ENCODE measurements at regions not wholly inside any gene's neighbourhood (a gene's known extent, or its start where the extent isn't known, plus 50 kb on each side); places are given as distances from the start of the nearest gene placed in this dataset.
"Not testable (repeated sequence)": the region's sequence is repeated elsewhere in the genome, so short reads cannot be mapped to it uniquely, and the experiment has no call there.

DNA sequence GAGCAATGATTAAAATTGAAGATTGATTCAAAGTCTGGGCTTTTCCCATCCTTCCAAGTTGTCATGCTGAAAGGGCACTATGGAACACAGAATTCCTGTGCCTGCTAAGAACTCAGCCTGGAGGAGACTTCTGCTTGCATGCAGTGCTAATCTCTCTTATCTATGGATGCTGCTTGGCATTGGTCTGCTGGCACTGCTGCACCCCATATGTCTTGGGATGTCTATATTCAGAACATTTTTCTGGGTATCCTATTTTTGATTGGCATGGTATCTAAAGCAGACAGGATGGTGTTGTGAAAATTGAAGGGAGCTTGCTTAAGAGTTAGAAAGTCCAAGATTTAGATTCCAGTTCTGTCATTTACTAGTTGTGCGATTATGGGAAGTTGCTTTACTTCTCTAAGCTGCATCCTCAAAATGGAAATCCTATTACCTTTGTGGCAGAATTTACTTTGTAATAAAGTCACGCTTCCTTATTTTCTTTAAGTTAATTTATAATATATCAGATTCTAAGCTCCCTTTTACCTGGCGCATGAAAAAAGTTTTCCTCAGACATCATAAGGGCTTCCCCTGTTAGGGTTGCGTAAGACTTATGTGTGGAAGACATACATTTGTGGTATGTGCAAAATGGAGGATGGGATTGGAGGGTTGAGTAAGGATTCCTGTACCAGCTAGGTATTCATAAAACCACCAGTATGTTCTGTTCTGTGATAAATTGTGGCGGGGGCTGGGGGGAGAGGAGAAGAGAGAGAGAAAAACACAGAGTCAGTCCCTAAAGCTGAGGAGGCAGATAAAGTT lies 254.0 kb downstream of the DMAC1 start:
- no peak for DNase-seq

DNA sequence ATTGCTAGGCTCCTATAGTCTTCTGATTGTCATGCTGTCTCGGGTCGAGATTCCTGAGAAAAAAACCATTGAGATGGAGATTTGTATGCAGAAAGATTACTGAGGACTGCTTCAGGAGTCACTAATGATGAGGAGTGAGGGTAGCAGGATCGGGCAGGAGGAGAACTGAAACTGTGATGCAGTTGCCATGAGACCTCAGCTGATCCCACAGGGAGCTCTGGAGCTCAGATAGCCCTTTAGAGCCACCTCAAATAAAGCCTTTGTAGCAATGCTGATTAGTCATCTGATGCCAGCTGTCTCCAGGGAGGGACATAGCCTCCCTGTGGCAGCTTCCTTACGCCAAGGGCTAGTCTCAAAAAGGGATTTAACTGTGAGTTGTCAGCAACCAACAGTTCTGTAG lies 256.9 kb downstream of the DMAC1 start:
- peak in 5 of 56 donors; percentile 5 to 35 (median 13) for DNase-seq

DNA sequence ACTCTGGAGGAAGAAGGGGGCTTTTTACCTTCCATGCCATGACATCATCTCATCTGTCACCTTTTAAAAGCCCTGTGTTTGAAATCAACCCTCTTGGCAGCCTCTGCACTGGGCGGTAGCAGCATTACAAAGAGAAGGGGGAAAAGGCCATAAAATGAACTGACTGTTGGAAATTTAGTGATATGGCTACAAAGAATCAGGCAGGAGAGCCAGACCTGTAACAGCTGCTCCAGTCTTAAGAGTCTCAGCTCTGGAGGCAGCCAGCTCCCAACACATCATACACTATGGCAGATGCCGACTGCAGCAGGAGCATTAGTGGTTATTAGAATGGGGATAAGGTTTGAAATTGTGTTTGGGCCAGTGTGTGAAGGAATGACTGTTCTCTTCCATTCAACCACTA lies 257.5 kb downstream of the DMAC1 start:
- DNase-seq = no peak

DNA sequence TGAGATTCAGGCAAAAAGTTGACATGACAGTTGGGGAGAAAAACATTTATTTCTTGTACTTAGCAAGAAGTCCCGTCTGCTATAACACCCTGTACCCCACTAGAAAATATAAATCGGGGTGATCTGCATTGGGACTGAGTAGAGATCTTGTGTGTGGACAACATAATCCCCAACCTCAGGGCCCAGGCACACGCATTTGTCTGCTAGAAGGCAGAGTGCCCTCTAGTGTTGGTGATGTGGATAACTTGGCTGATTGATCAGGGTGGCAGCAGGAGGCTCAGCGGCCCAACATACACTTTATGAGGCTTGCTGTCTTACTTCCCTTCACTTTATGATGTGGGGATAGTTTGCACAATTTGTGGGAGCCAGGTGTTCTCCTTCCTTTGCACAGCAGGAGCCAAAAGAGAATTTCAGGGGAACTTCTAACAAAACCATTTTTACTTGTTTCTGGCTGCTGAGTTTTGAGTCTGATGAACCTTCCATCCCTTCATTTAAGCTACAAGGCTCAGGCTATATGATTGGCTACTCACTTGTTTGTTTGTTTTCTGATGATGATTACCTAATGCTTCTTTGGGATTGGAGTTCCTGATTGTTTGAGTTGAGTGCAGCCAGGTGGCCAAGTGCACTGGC lies 263.2 kb downstream of the DMAC1 start:
- peak in 12 of 56 donors; percentile 4 to 46 (median 10) for DNase-seq

DNA sequence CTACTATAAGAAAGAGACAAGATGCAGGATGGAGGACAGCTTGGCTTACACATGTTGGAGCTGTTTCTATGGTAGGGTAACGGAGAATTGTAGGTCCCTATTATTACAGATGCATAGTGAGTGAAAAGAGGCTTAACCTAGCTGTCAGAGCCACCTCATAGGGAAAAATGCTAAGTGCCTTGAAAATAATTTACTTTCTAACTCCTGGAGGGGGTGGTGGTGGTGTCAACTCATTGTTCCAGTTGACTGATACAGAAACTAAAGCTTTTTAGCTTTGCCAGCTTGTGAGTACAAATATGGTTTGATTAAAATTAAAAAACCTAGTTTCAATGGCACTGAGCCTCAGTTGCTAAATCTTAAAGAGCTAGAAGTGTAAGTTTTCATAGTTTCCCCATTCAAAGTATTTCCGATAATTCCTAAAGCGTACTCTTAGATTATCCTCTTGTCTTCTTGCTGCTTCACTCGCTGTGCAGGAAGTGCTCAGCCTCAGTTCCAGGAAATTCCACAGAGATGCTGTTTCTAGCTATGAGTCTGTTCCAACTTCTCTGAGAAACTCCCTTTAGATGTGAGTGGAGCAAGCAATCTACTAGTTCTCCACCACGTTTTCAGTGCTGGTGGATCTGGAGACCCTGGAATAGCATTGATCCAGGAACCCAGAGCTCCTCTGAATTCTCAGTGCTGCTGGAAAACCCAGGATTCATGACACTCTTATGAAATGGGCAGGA lies 265.2 kb downstream of the DMAC1 start:
- DNase-seq = no peak

DNA sequence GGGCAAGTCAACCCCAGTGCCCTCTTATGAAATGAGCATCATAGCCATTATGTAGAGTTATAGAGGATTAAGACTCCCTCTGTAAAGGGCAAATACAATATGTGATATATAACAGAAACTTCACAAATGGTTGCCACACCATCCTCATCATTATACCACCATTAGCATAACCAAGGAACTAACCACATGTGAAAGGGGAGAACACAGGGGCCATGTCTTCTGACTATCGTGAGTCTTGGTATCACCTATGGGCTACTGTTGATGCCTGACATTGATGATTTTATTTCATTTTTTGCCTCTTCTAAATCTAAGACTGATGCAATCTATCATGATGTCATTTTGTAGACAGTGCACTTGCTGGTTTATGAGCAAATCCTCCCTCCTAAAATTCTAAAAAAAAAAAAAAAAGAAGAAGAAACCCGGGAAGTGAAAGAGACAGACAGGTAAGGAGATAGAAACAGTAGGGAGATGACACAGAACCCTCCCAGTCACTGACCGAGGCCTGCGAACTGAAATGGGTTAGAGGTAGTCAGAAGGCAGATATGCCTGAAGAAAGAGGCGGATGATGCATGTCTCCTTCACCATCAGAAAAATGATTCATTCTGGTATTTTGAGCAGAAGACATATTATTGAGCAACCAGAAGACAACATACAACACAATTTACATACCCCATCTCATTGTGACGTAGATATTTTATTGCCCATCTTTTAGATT lies 266.0 kb downstream of the DMAC1 start:
- DNase-seq = no peak

DNA sequence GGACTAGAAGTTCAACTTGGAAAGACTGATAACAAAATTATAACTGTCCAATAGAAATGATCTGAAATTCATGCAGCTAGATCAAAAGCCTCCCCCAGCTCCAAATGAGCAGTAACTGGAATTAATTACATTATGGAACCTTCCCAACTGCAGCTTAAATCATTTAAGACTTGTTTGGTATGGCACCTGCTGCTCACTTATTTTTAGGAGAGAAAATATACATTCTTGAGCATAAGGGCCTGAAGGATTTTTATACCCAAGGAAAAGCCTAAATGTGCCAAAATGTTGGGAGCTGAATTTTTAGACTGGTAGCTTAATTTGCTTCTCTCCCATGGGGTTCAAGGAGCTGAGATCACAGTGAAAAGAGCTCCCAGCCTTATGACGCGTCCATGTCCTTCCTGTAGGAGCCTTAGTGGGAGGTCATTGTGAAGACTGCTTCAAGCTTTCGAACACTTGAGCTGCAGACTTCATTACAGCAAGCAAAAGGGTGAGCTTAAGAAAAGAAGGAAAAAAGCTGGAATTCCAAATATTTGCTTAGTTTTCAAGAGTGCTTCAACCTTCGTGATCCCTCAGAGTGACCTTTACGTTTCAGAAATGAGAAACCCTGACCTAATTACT lies 276.0 kb downstream of the DMAC1 start:
- no peak for DNase-seq

DNA sequence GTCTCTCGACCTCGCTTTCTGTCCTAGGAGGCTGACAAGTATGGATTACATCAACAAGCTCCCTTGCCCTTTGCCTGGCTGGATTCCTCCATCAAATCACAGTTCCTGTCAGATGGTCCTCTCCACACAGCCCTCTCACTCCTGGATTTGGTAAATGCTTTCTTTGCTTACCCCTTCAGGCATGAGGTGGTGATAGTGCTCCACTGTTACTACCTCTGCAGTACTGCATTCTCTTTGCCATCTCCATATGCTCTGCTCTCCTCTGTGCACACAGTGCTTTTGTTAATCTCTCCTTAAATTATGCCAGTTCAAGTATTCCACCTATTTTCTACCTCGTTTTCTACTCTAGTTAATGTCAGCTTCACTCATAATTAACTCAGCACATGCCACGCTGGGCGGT lies 279.2 kb downstream of the DMAC1 start:
- DNase-seq = no peak

DNA sequence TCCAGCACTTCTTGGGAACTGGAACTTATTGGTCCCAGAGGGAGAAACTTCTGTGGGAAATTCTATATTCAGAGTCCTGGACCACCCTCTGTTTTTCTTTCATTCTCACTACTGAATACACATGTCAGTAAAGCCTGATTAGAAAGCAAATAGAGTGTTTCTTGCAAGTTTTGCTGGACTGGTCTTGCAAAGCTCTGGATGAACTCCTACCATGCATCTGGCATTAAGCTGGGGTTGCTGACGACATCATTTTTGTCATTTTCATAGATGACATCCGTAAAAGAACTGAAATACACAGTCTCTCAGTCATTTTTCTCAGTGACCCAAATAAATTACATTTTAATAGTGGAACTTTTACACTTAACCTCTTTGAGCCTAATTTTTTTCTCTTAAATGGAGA lies 283.2 kb downstream of the DMAC1 start:
- no peak for DNase-seq

DNA sequence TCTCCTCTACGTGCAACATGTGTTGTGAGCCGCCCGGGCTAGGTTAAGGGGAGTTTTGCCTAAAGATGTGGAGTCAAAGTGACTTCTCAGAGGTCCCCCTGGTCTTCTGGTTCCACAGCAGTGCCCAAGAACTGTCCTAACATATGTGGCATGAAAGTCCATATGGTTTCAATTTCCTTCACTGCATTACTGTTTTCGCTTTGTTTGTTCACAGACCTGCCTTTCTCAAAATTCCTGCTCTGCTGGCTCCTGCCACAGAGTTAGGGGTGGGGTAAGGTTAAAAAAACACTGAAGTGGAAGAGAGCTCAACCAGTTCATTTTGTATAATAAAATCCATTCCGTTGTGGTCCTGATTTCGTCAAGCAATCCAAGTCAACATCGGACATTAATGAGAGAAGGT lies 289.4 kb downstream of the DMAC1 start:
- DNase-seq = no peak

DNA sequence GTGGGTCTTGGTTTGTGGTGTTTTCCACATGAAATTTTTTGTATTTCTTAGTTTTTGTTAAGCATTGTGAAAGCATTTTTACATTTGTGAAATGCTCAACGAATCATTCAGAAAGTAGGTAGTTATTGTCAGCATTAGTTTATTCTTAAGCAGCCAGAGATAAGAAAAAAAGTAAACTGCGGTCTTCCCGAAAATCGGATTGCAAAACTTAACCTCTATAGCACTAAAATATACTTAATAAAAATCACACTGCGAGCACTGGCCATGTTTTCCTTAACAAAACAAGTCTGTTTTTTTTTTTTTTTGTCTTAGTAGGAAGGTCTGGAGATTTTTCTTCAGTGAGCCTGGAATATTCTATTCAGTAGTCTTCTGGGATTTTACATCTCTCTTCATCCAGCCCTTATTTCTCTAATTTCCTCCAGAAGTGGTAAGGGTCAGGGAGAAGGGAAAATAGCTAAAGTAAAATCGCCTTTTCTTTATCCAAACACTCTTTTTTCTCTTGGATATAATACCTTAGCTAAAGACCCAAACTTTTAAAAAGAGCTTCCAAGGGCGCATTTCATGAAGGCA lies 289.9 kb downstream of the DMAC1 start:
- no peak for DNase-seq

DNA sequence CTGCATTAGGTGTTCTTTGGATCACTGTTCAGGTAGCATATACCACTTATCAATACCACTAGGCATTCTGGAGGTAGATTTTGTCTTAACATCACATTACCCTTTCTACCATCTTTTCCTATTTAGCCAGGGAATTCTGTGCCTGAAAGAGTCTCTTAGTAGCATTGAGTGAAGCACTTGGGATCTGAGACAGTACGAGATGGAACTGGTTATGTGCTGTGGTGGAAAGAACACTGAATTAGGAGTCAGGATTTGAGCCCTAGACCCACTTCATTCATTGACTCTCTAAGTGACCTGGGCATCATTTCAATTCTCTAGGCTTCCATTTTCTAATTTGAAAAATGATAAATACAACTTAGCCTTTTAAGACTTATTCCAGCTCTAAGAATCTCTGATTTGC lies 291.1 kb downstream of the DMAC1 start:
- DNase-seq = no peak

DNA sequence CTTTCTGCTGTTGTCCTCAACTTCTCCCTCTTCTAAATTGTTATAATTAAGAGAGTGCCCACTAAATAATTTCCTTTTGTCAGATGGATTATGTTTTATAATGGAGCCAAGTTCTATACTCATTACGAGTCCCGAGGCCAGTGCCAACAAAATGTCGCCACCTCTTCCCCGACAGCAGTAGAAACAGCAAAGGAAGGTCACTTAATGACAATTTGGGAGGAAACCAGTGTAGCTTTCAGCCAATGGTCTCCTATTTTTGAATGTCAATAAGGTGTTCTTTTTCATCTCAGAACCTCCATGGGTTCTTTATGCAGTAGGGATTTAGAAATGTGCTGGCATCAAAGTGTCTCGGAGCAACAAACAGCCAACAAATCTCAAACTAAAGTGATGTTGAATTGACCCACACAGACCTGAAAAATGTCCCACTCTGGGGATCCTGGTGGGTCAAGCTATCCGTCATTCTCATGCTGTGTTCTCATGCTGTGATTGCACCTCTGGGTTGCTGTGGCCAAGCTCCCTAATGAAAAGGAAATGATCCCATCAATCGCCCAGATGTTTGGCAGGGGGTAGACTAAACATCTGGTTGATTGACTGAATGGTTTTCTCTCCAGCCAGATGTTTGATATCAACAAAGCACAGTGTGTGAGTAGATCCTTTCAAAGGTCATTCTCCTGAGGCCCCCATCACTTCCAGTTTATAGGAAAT lies 291.9 kb downstream of the DMAC1 start:
- no peak for DNase-seq

DNA sequence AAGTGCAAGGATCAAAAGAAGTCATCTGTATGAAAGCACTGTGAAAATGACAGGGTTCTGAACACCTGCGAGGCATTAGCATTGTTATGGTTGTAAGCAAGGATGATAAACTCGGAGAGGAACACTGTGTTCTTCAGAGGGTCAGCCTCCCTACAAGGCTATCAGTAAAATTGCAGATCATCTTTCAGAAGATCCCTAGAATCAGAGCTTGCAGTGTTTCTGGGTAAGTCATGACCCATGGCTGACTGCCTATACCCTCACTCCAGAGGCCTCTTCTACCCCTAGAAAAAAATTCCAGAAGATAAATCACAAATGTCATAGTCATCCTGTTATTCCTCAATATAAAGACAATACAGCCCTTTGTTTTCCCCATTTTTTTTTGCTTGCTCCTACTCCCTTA lies 292.6 kb downstream of the DMAC1 start:
- DNase-seq = no peak

DNA sequence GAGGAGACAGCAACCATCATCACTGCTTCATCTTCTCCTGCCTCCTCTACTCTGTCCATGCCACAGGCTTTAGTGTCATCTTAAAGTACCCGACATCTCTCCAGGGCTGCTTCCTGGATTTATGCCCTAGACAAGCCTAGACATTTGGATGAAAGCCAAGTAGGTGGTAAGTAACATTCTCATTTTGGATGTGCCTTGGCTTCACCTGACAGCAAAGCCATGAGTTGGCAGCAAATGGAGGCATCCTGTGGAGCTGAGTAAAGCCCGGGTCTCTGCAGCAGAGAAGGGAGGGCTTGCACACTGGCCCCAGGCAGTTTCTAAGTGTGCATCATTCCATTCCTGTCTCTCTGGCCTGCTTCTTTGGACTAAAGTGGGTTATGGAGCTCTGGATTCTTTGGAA lies 299.1 kb downstream of the DMAC1 start:
- no peak for DNase-seq

DNA sequence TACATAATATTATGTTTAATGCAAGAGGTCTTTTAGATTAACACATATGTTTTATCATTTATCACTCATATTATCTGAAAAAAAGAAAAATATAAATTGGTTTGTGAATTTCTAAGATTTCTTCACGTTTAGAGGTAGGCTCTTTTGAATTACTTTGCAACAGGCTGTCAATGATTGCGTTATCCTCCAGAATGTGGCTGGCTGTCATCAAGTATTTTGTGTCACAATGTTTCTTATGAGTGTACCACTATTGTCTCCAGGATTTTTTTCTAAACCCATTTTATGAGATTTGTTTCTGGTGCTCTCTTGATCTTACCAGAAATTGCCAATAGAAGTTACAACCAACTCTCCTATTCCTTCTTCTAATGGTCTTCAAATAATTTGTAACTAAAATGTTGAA lies 307.9 kb downstream of the DMAC1 start:
- DNase-seq = no peak

DNA sequence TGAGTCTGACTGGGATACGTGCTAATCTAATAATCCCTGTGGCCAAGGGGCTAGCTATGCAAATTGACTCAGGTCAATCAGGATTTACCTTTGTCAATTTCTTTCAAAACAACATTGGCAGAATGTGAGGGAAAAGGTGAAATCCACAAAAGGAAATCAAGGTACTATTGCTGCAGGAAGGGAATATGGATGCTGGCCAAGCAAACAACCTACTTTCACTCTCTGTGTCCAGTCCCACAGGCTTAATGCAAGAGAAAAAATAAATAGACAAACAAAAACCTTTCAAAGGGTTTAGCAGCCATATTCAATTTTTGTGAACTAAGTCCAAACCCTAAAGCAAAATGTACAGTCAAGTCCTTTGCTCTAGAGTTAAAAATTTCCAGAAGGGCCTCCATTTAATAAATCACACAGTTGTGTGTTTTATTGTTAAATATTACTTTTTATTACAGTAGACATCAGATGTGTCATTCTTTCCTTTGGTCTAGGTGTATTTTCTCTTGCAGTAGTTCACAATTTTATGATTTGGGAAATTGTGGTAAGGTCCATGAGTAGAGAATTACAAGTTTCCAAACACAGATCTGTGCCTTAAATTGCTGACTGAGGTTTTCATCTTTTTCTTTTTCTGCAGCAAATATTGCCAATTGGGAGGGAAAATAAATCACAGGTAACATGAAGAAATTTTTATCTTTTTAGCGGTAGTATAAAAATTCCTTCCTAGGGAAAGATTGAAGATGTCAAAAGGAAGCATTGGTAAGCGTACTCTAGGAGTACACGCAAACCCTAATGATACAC lies 309.1 kb downstream of the DMAC1 start:
- DNase-seq = no peak

DNA sequence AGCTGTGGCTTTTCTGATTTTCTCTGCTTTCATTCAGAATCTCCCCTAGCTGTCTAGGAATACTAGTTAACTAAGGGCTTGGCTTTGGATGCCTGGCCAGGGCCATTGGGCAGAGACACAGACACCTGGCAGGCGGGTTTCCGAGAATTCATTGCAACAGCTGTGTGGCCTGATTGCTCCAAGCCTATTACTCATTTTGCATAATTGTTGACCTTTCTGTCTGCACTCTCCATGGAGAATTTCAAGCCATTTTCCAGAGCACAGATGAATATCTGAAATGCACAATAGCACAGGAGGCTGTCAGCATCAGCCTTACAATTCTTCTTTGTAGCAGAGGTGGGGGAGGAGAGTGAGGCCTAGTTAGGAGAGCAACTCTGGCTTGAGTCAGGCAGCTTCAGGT lies 310.5 kb downstream of the DMAC1 start:
- no peak for DNase-seq

DNA sequence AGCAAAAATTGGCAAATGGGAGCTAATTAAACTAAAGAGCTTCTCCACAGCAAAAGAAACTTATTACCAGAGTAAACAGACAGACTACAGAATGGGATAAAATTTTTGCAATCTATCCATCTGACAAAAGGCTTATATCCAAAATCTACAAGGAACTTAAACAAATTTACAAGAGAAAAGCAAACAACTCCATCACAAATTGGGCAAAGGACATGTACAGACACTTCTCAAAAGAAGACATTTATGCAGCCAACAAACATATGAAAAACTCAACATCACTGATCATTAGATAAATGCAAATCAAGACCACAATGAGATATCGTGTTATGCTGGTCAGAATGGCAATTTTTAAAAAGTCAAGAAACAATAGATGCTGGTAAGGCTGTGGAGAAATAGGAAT lies 315.6 kb downstream of the DMAC1 start:
- DNase-seq = not testable (repeated sequence)

DNA sequence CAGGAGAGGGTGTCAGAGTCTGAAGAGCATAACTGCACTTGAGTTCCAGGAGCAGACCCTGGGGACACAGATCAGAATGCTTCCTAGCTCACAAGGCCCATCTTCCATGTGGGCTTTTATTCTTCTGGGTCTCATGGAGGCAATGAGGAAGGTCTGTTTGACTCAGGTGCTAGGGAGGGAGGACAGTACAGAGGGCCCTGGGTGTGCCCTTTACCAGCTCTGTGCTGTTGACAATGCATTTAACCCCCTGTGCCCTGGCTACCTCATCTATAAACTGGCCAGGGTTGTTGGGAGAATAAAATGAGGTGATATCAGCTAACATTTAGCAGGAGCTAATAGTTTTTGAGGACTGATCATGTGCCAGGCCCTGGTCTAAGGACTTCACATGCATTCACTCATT lies 318.0 kb downstream of the DMAC1 start:
- DNase-seq = no peak
